ENCODE measurements at regions not wholly inside any gene's neighbourhood (a gene's known extent, or its start where the extent isn't known, plus 50 kb on each side); places are given as distances from the start of the nearest gene placed in this dataset.

DNA sequence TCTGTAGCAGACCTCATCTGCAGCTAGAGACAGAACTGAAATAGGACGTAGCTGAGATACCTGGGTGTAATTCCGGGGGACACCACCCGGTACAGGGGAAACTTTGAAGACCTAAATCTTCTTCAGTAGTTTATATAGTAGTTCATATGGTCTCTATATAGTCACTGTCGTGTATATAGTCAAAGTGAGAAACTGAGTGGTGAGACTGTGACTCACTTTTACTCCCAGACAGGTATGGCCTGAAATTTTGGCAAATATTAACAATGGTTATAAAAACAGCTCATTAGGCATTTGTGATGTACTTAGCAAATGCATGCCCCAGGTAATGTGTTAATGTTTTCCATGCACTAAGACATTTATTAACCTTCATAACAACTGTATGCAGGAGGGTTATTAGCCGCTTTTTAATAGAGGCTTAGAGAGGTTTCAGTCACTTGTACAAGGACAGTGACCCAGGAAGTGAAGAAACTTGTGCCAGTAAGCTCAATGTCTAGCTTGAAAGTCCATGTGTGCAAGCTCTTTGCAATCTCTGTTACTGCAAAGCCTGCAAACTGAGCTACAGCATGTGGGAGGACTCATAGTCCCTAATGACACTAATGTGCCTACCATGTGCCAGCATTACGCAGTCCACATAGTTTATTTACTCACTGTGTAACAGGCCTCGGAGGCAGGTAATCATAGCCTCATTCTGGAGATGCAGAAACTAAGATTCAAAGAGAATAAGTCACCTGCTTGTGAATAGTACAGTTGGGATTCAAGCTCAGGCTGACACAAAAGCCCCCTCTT, 165.4 kb upstream of the CHD6 start:
- no peaks in the 10 kb centered on the region for H3K9me3 Mint-ChIP-seq
- peaks cover 19% of the 10 kb centered on the region in 2 donors for H3K27me3 Mint-ChIP-seq
- DNase-seq (no peak), ATAC-seq (replicated peaks) (no peak)
- no peak overlapping the region for H3K4me3 Mint-ChIP-seq
- no peaks in the 10 kb centered on the region for H3K4me1 Mint-ChIP-seq (ENCODE audit: low read depth in 2 of 2)
- no peaks in the 10 kb centered on the region for H3K36me3 Mint-ChIP-seq (ENCODE audit: insufficient read depth)
- H3K27ac Mint-ChIP-seq = no peak overlapping the region

DNA sequence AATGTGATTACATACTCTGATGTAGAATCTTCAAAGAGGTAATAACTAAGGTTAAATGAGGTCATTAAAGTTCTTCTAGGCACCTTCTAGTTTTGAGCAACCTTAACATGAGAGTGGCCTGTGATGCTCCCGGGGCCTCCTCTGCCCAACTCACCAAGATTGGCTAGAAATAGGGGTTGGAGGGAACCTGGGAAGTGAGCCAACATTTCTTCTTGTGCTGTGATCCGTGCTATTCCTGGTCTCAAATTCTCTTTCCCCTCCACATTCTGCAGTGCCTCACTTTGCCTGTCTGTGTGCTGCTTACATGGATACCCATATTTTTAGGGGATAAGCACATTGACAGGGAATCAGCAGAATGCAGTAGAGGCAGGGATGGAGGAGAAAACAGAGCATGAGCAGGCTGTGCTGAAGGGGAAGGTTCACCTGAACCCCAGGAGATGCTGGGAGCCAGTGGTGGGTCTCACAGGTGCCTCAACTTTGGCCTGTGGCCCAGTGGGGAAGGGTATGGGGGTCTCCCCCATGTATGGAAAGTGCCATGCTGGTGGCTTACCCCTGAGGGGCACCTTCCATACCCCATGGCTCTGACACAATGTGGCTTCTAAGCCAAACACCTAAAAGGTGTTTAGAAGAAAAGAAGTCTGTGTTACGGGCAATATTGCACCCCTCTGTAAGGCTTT, 164.7 kb upstream of the CHD6 start:
- ATAC-seq (replicated peaks) (no peak), DNase-seq (no peak)
- Mint-ChIP-seq H3K4me1 (ENCODE audit: low read depth in 2 of 2) (no peaks in the 10 kb centered on the region), H3K27me3 (peaks cover 22 to 24% of the 10 kb centered on the region in 2 donors), H3K9me3 (no peaks in the 10 kb centered on the region), H3K36me3 (ENCODE audit: insufficient read depth) (no peaks in the 10 kb centered on the region), H3K27ac (no peak overlapping the region), H3K4me3 (no peak overlapping the region)

DNA sequence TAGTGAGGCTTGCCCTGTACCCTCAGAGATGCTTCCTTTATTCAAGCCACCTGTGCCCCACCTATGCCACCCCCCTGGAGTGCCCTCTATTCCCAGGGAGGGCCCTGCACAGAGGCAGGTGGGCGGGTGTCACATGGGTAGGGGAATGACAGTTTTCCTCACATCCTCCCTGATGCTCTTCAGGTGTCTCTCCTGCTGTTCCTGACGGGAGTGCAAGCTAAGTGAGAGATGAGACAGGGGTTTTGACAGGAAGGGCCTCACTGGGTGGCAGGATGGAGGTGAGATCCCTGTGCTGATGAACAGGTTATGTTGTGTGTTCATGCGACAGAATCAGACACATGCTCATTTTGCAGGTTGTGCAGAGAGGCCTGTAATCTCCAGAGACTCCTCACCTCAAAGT, 164.1 kb upstream of the CHD6 start:
- ATAC-seq (replicated peaks) (no peak), DNase-seq (no peak)
- H3K27me3 Mint-ChIP-seq = peaks cover 22 to 24% of the 10 kb centered on the region in 2 donors
- H3K27ac Mint-ChIP-seq = no peak overlapping the region
- no peaks in the 10 kb centered on the region for H3K9me3 Mint-ChIP-seq
- no peaks in the 10 kb centered on the region for H3K4me1 Mint-ChIP-seq (ENCODE audit: low read depth in 2 of 2)
- H3K4me3 Mint-ChIP-seq = no peak overlapping the region
- no peaks in the 10 kb centered on the region for H3K36me3 Mint-ChIP-seq (ENCODE audit: insufficient read depth)

DNA sequence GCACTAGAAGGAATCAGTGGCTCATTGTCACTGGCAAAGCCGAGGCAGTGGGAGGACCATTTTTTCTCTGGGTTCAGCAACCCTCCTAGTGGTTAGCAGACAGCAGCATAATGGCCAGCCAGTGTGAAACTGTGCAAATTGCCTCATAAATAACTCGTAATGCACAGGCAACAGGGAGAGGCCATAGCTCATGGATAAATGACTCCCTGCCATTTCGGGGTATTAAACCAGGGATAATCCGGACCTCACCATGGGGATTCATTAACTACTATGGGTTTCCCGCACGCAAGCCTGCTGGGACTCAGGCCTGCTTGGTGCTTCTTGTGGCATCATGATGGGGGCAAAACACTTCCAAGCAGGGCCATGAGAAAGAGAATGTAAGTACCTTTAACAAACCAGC, 158.2 kb upstream of the CHD6 start:
- ATAC-seq (replicated peaks) (no peak), DNase-seq (no peak)
- H3K9me3 Mint-ChIP-seq = no peaks in the 10 kb centered on the region

DNA sequence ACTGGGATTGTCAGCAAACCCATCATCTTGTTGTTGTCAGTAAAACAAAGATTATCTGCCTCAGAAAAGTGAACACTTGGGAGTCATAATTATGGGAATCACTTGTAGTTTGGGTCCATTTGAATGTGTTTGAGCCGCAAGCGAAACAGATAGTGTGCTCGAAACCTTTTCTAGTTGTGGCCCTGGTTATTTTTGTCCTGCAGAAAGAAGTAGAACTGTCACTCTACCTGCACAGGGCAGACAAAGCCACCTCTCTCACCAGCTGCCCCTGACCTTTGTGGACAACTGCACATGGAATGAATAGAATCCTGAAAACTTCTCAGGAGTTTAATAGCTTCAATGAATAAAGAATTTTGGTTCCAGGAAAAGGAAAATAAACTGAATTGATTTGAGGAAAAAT, 156.1 kb upstream of the CHD6 start:
- no peaks in the 10 kb centered on the region for H3K9me3 Mint-ChIP-seq

More for the DNA sequence above, 158.2 kb upstream of the CHD6 start:
- Mint-ChIP-seq H3K27me3 (peaks cover 15 to 34% of the 10 kb centered on the region in 2 donors), H3K36me3 (ENCODE audit: insufficient read depth) (no peaks in the 10 kb centered on the region), H3K4me1 (ENCODE audit: low read depth in 2 of 2) (no peaks in the 10 kb centered on the region), H3K4me3 (no peak overlapping the region), H3K27ac (no peak overlapping the region)

DNA sequence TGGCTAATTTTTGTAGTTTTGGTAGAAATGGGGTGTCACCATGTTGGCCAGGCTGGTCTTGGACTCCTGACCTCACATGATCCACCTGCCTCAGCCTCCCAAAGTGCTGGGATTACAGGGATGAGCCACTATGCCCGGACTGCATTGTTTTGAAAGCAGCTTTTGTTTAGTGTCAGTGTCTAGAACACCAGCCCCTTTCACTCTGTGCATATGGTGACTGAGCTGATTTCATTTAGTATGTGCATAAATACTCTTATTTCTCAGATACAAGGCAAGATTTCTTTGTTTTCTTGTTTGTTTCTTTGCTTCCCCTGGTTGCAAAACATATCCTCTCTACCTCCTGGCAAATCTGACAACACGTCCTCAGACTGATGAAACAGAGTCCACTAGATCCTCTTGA, 152.8 kb upstream of the CHD6 start:
- Mint-ChIP-seq H3K27me3 (peaks cover 11 to 12% of the 10 kb centered on the region in 2 donors), H3K36me3 (ENCODE audit: insufficient read depth) (no peaks in the 10 kb centered on the region), H3K9me3 (peaks cover 0 to 4% of the 10 kb centered on the region in 2 donors), H3K4me3 (no peak overlapping the region), H3K27ac (no peak overlapping the region), H3K4me1 (ENCODE audit: low read depth in 2 of 2) (no peaks in the 10 kb centered on the region)
- no peak for ATAC-seq (replicated peaks)
- DNase-seq = no peak

More for the DNA sequence above, 156.1 kb upstream of the CHD6 start:
- Mint-ChIP-seq H3K36me3 (ENCODE audit: insufficient read depth) (no peaks in the 10 kb centered on the region), H3K27ac (no peak overlapping the region), H3K27me3 (peaks cover 20 to 22% of the 10 kb centered on the region in 2 donors), H3K4me1 (ENCODE audit: low read depth in 2 of 2) (no peaks in the 10 kb centered on the region), H3K4me3 (no peak overlapping the region)
- DNase-seq = no peak
- no peak for ATAC-seq (replicated peaks)

DNA sequence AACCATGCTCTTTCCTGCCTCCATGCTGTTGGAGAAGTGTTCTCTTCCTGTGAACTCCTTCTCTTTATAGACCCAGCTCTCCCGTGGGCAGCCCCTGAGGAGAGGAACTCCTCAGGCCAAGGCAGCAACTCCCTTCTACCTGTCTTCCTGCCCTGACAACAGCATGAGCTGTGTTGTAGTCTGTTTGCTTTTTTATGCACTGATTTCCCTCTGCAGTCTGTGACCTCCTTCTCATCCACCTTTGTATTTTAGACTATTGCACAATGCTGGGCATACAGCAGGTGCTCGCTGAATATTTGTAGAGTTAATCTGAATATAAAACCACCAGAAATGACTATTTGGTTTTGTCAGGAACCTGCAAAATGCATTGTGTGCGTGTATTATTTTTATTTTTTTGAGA, 152.2 kb upstream of the CHD6 start:
- Mint-ChIP-seq H3K9me3 (peaks cover 0 to 4% of the 10 kb centered on the region in 2 donors), H3K27ac (no peak overlapping the region)

DNA sequence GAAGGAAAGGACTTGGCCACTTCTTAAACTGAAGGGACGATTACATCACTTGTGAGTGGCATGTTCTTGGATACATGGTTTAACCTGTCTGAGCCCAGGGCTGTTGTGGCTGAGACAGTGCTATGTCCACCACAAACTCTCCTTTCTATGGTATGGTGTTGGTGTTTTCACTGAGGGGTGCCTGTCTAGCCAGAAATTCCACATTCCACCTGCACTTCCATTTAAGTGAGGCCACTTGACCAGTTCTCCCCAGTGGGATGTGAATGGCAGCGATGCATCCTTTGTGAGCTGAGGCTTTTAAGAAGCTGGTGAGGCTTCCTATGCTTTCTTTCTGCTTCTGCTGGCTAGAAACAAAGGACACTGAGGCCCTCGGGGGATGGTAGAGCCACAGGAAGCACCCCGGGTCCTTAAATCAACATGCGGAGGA, 151.4 kb upstream of the CHD6 start:
- Mint-ChIP-seq H3K27me3 (peaks cover 2 to 12% of the 10 kb centered on the region in 2 donors), H3K4me1 (ENCODE audit: low read depth in 2 of 2) (no peaks in the 10 kb centered on the region), H3K36me3 (ENCODE audit: insufficient read depth) (no peaks in the 10 kb centered on the region), H3K4me3 (no peak overlapping the region), H3K9me3 (peaks cover 0 to 4% of the 10 kb centered on the region in 2 donors), H3K27ac (no peak overlapping the region)
- DNase-seq (no peak), ATAC-seq (replicated peaks) (no peak)

More for the DNA sequence above, 152.2 kb upstream of the CHD6 start:
- DNase-seq = no peak
- H3K27me3 Mint-ChIP-seq = peaks cover 10 to 12% of the 10 kb centered on the region in 2 donors
- no peaks in the 10 kb centered on the region for H3K4me1 Mint-ChIP-seq (ENCODE audit: low read depth in 2 of 2)
- no peak overlapping the region for H3K4me3 Mint-ChIP-seq
- H3K36me3 Mint-ChIP-seq (ENCODE audit: insufficient read depth) = no peaks in the 10 kb centered on the region
- no peak for ATAC-seq (replicated peaks)

DNA sequence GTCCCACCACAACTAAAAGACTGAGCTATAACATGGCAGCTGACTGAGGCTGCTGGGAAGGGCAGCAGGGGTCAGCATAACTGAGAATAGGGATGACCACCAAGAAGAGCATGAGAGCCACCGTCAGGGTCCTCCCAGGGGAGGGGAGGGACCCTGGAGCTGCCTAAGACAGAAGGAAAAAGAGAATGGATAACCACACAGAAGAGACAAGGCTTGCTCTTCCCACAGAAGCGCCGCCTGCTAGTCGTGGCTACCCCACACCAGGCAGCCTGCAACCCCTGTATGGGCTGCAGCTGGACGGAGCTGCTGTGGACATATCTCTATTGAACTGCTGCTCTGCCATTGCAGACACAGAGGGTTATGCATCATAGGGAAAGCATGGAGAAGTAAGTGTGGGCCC, 132.0 kb upstream of the CHD6 start:
- no peak for DNase-seq
- peaks cover 38 to 50% of the 10 kb centered on the region in 2 donors for H3K27me3 Mint-ChIP-seq
- no peaks in the 10 kb centered on the region for H3K36me3 Mint-ChIP-seq (ENCODE audit: insufficient read depth)
- H3K27ac Mint-ChIP-seq = no peak overlapping the region
- ATAC-seq (replicated peaks) = no peak
- no peaks in the 10 kb centered on the region for H3K4me1 Mint-ChIP-seq (ENCODE audit: low read depth in 2 of 2)
- no peaks in the 10 kb centered on the region for H3K9me3 Mint-ChIP-seq
- H3K4me3 Mint-ChIP-seq = no peak overlapping the region

DNA sequence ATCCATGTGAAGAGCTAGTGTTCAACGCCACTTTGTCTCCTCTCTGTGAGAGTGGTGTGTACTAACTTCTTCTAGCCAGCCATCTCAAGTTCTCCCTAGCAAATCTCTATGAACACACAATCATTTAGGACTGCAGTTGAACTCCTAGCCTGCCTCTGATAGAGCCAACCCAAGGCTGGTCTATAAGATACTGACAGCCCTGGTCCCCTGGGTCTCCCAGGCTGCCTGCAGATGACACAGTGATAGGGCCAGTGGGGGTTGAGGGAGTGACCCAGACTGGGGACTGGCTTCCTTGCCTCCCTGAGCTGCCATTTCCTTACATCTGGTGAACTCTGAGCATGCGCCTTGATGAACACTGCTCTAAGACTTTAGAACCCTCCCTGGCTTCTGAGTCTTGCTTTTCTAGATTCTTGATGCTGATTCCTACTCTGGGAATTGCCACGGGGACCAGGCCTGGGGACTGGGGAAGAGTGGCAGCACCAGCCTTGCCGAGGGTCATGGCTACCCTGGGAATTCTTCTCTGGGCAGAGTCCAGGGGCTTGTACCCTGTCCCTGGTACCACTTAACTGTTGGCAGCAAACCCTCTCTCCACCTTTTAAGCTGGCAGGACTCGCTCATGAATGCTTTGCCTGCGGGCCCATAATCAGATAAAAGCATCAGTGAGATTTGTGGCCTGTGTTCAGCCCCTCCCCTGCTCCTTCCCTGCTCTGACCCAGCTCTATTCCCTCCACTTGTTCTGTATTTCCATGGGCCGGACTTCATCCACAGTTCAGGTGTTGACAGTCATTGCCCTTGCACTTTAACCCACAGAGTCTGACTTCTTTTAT, 130.8 kb upstream of the CHD6 start:
- ATAC-seq (replicated peaks) = no peak
- H3K4me3 Mint-ChIP-seq = no peak overlapping the region

DNA sequence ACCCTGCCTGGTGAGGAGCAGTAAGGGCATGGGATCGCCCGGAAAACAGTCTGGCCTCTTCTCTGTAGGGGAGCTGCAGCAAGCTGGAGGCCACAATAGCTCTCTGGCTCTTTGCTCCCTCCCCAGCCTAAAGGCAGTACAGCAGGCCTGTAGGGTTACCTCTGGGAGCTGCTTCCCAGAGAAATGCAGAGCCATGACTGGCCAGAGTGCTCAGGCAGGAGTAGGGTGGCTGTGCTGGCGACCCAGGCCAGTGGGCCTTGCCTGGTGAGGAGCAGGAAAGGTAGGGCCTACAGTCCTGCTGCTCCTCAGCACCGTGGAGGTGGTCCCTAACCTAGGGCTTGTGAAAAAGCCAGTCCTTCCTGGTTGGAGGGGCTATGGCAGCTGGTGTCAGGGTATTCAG, 129.9 kb upstream of the CHD6 start:
- Mint-ChIP-seq H3K27me3 (peaks cover 51 to 59% of the 10 kb centered on the region in 2 donors), H3K4me1 (ENCODE audit: low read depth in 2 of 2) (no peaks in the 10 kb centered on the region), H3K36me3 (ENCODE audit: insufficient read depth) (no peaks in the 10 kb centered on the region), H3K9me3 (no peaks in the 10 kb centered on the region), H3K4me3 (no peak overlapping the region), H3K27ac (no peak overlapping the region)
- DNase-seq (no peak), ATAC-seq (replicated peaks) (no peak)

More for the DNA sequence above, 130.8 kb upstream of the CHD6 start:
- no peak overlapping the region for H3K27ac Mint-ChIP-seq
- no peaks in the 10 kb centered on the region for H3K36me3 Mint-ChIP-seq (ENCODE audit: insufficient read depth)
- H3K4me1 Mint-ChIP-seq (ENCODE audit: low read depth in 2 of 2) = no peaks in the 10 kb centered on the region
- peaks cover 50 to 59% of the 10 kb centered on the region in 2 donors for H3K27me3 Mint-ChIP-seq
- H3K9me3 Mint-ChIP-seq = no peaks in the 10 kb centered on the region
- no peak for DNase-seq

DNA sequence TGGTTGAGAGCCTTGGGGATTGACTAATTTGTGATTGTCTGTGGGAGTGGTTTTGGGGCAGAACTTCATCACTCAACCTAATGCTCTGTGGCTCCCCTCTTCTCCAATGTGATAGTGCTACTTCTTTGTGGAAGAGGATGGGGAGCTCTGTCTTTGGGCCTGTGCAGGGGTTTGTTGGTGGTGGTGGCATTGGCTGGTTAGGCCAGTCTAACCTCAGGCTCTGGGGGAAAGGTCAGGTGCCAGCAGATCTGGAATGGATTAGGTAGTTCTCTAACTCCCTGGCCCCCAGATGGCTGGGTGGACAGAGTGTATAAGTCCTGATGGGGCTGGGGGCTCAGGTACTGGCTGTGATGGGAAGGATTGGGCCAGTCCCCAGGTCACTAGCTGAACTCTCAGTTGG, 129.0 kb upstream of the CHD6 start:
- no peaks in the 10 kb centered on the region for H3K36me3 Mint-ChIP-seq (ENCODE audit: insufficient read depth)
- no peak overlapping the region for H3K27ac Mint-ChIP-seq
- H3K4me3 Mint-ChIP-seq = no peak overlapping the region
- ATAC-seq (replicated peaks) (no peak), DNase-seq (no peak)
- H3K9me3 Mint-ChIP-seq = no peaks in the 10 kb centered on the region
- peaks cover 55 to 59% of the 10 kb centered on the region in 2 donors for H3K27me3 Mint-ChIP-seq
- H3K4me1 Mint-ChIP-seq (ENCODE audit: low read depth in 2 of 2) = no peaks in the 10 kb centered on the region

DNA sequence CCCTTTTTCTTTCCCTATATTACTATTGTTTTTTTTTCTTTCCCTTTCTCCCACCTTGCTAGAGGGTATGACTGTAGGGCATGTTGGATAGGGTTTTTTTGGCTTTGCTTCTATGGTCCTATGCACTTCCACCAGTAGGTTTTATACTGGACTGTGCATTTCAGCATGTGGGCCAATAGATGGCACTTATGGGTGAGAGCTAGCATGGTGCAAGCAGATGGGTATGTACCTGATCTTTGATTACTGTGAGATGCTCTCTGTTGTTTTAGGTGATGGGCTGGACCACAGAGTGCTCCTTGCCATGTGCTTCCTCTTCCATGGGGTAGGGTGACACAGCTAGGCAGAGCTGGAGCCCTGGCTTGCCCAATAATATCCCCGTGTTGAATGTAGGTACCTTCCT, 128.5 kb upstream of the CHD6 start:
- H3K9me3 Mint-ChIP-seq = no peaks in the 10 kb centered on the region
- no peaks in the 10 kb centered on the region for H3K4me1 Mint-ChIP-seq (ENCODE audit: low read depth in 2 of 2)
- ATAC-seq (replicated peaks) = no peak
- H3K27ac Mint-ChIP-seq = no peak overlapping the region
- peaks cover 55 to 59% of the 10 kb centered on the region in 2 donors for H3K27me3 Mint-ChIP-seq
- no peaks in the 10 kb centered on the region for H3K36me3 Mint-ChIP-seq (ENCODE audit: insufficient read depth)
- H3K4me3 Mint-ChIP-seq = no peak overlapping the region
- DNase-seq = no peak
